ENCODE measurements at regions not wholly inside any gene's neighbourhood (a gene's known extent, or its start where the extent isn't known, plus 50 kb on each side); places are given as distances from the start of the nearest gene placed in this dataset.

DNA sequence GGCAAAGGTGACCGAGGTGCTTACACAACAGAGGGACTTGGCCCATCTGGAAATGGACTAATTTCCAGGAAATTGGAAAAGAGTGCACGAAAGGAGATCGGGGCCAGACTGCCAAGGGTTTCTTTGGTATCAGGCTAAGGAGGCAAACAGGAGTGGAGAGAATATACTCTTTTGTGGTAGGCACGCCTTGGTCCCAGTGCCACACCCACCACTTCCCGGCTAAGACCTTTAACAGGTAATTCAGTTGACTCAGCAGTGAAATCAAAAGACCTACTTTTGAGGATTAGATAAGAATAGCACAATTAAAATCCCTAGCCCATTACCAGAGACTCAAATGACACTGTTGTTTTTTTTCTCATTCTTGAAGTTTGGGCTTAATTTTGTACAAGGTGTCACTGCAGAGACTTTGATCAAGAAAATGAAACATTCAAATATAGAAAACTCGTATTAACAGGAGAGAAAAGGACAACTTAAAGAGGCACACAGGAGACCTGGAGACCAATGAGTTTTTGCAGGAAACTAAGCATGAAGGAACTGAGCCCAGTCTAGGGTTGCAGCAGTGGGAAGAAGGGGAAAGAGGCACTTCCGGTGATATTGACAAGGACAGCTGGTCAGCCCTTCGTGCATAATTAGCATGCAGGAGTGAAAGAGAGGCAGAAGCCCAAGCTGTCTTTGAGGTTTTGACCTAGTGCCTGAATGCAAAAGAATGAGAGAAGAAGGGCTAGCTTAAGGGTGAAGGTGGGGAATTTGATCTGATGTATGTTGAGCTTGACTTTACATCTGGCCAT is 265.5 kb upstream of the CCL2 start:
- no peak overlapping the region for H3K27ac Mint-ChIP-seq
- no peak for DNase-seq (ENCODE audit: low spot score in 2 of 2)
- H3K4me1 Mint-ChIP-seq = no peaks in the 10 kb centered on the region
- H3K27me3 Mint-ChIP-seq = peaks cover 7% of the 10 kb centered on the region
- no peak for ATAC-seq (ENCODE audit: low read depth)
- H3K9me3 Mint-ChIP-seq = peaks cover 3% of the 10 kb centered on the region
- H3K36me3 Mint-ChIP-seq = peaks cover 1% of the 10 kb centered on the region
- no peak overlapping the region for H3K4me3 Mint-ChIP-seq

- H3K27ac Mint-ChIP-seq = no peak overlapping the region
- no peaks in the 10 kb centered on the region for H3K4me1 Mint-ChIP-seq
- peaks cover 1% of the 10 kb centered on the region for H3K36me3 Mint-ChIP-seq
- DNase-seq (ENCODE audit: low spot score in 2 of 2) = no peak
- peaks cover 7% of the 10 kb centered on the region for H3K27me3 Mint-ChIP-seq
- H3K4me3 Mint-ChIP-seq = no peak overlapping the region
- no peak for ATAC-seq (ENCODE audit: low read depth)
- H3K9me3 Mint-ChIP-seq = peaks cover 6% of the 10 kb centered on the region
Measured at GRCh38 chr17:33990943-33991706, 264.0 kb upstream of the CCL2 start.

DNA sequence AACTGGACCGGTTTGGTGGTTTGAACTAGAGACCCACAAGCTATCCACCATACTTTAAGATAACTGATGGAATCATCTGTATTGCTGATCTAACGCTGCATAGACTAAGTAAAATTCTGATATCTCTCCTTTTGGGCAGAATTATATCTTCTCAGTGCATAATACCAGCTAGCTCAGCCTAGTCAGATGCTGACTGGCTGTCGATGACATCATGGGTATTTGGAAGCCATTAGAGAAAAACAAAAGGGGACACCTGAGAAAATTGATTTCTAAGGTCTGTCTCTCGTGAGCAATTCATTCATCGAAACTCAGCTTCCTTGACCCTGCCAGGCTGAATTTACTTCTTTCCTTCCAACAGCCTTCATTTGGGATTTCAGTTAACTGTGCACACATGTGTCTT is 263.0 kb upstream of the CCL2 start:
- Mint-ChIP-seq H3K36me3 (peaks cover 1% of the 10 kb centered on the region), H3K9me3 (peaks cover 7% of the 10 kb centered on the region), H3K4me3 (no peak overlapping the region), H3K27me3 (peaks cover 7% of the 10 kb centered on the region), H3K4me1 (no peaks in the 10 kb centered on the region), H3K27ac (no peak overlapping the region)
- DNase-seq (ENCODE audit: low spot score in 2 of 2) (no peak), ATAC-seq (ENCODE audit: low read depth) (no peak)

DNA sequence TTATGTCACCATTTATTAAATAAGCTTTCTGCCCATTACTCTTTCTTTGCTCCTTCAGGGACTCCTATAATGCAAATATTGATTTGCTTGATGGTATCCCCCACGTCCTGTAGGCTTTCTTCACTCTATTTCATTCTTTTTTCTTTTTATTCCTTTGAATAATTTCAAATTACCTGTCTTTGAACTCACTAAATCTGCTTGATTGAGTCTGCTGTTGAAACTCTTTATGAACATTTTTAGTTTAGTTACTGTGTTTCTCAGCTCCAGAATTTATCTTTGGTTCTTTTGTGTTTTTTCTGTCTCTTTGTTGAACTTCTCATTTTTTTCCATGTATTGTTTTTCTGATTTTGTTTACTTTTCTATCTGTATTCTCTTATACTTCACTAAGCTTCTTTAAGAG is 254.4 kb upstream of the CCL2 start:
- Mint-ChIP-seq H3K27ac (no peak overlapping the region), H3K9me3 (peaks cover 15% of the 10 kb centered on the region), H3K36me3 (peaks cover 2% of the 10 kb centered on the region), H3K27me3 (peaks cover 7% of the 10 kb centered on the region), H3K4me3 (no peak overlapping the region), H3K4me1 (no peaks in the 10 kb centered on the region)
- ATAC-seq (ENCODE audit: low read depth) (no peak), DNase-seq (ENCODE audit: low spot score in 2 of 2) (no peak)

- H3K36me3 Mint-ChIP-seq = peaks cover 2% of the 10 kb centered on the region
- no peak for ATAC-seq (ENCODE audit: low read depth)
- DNase-seq (ENCODE audit: low spot score in 2 of 2) = no peak
- H3K4me3 Mint-ChIP-seq = no peak overlapping the region
- no peak overlapping the region for H3K27ac Mint-ChIP-seq
- no peaks in the 10 kb centered on the region for H3K4me1 Mint-ChIP-seq
- H3K9me3 Mint-ChIP-seq = peaks cover 13% of the 10 kb centered on the region
- peaks cover 9% of the 10 kb centered on the region for H3K27me3 Mint-ChIP-seq
Measured at GRCh38 chr17:34001246-34001645, 253.8 kb upstream of the CCL2 start.

GRCh38 chr17:34006126-34006525 is 249.0 kb upstream of the CCL2 start:
- ATAC-seq (ENCODE audit: low read depth) = no peak

DNA sequence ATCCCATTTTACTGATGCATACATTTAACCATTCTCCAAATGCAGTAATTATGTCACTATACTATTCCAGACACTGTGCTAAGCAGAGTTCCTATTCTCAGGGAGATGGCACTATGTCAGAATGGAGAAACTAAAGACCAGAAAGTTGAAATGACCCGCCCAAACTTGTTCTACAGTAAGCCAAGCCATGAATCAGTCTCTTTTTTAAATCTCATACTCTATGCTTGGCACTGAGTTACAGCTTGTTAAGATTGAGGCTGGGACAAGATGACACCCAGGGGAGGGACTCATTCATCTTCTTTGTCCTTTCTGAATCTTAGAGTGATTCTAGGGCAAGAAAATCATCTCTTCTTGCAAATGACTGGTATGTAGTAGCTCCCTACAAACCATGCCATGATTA is 247.0 kb upstream of the CCL2 start:
- H3K27ac Mint-ChIP-seq = no peak overlapping the region
- no peaks in the 10 kb centered on the region for H3K4me1 Mint-ChIP-seq
- H3K4me3 Mint-ChIP-seq = no peak overlapping the region
- no peaks in the 10 kb centered on the region for H3K9me3 Mint-ChIP-seq
- no peak for DNase-seq (ENCODE audit: low spot score in 2 of 2)
- H3K27me3 Mint-ChIP-seq = peaks cover 12% of the 10 kb centered on the region
- no peaks in the 10 kb centered on the region for H3K36me3 Mint-ChIP-seq
- no peak for ATAC-seq (ENCODE audit: low read depth)

More at GRCh38 chr17:34006126-34006525, 249.0 kb upstream of the CCL2 start:
- Mint-ChIP-seq H3K36me3 (peaks cover 2% of the 10 kb centered on the region), H3K27me3 (peaks cover 9% of the 10 kb centered on the region), H3K4me3 (no peak overlapping the region), H3K27ac (no peak overlapping the region), H3K4me1 (no peaks in the 10 kb centered on the region), H3K9me3 (peaks cover 3% of the 10 kb centered on the region)
- no peak for DNase-seq (ENCODE audit: low spot score in 2 of 2)

DNA sequence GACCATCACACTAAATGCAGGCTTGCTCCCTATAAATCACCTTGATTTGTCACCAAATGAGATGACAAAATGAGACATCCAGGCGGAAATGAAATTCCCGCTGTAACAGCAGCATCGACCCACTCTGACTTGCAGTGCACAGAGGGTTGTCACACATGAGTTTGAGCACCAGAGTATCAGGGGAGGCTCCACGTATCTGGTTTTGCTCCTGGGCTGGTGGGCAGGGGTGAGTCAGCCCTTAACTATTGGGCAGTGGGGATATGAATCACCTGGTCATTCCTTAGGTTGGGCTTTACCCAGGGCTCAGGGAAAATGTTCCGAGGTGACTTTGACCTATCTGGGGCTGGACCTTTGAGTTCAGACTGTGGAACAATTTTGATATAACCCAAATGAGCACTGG is 245.2 kb upstream of the CCL2 start:
- DNase-seq (ENCODE audit: low spot score in 2 of 2) (no peak), ATAC-seq (ENCODE audit: low read depth) (no peak)
- peaks cover 10% of the 10 kb centered on the region for H3K27me3 Mint-ChIP-seq
- no peaks in the 10 kb centered on the region for H3K9me3 Mint-ChIP-seq
- no peaks in the 10 kb centered on the region for H3K36me3 Mint-ChIP-seq
- H3K27ac Mint-ChIP-seq = no peak overlapping the region
- no peaks in the 10 kb centered on the region for H3K4me1 Mint-ChIP-seq
- no peak overlapping the region for H3K4me3 Mint-ChIP-seq

DNA sequence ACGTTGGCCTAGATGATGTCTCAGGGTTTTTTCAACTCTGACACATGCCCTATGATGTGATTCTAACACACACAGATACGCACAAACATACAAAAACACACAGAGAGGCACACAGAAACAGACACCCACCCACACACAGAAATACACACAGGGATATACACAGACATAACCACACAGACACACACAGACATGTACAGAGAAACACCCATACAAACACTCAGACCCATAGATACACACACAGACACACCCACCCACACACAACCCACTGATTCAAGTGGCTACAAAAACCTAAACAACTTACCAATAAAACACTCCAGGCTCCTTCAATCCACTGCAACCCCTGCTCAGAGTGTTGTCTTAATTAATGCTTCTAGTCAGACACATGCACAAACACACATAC is 244.6 kb upstream of the CCL2 start:
- no peaks in the 10 kb centered on the region for H3K4me1 Mint-ChIP-seq
- DNase-seq (ENCODE audit: low spot score in 2 of 2) = no peak
- no peak overlapping the region for H3K4me3 Mint-ChIP-seq

DNA sequence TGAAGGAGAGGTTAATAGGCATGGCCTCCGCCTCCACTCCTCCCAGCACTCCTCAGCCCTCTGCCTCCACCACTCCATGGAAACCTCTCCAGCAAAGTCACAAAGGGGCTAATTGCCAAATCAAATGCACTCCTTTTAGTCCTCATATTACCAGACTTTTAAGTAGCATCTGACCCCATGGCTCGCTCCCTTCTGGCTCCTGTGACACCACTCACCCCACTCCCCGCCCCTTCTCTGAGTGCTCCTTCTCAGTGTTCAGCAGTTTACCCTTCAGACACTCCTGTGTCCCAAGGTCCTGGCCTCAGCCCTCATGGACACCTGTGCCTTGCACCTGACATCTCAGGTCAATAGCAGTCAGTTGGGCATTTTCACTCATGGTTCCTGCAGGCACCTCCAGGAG is 243.5 kb upstream of the CCL2 start:
- H3K27me3 Mint-ChIP-seq = peaks cover 5% of the 10 kb centered on the region
- no peak for ATAC-seq (ENCODE audit: low read depth)
- no peaks in the 10 kb centered on the region for H3K9me3 Mint-ChIP-seq

More for the DNA sequence above, 244.6 kb upstream of the CCL2 start:
- no peaks in the 10 kb centered on the region for H3K9me3 Mint-ChIP-seq
- H3K27me3 Mint-ChIP-seq = peaks cover 8% of the 10 kb centered on the region
- no peaks in the 10 kb centered on the region for H3K36me3 Mint-ChIP-seq
- H3K27ac Mint-ChIP-seq = no peak overlapping the region
- ATAC-seq (ENCODE audit: low read depth) = no peak

GRCh38 chr17:34012709-34013375 is 242.2 kb upstream of the CCL2 start:
- H3K36me3 Mint-ChIP-seq = no peaks in the 10 kb centered on the region
- no peak overlapping the region for H3K27ac Mint-ChIP-seq
- H3K27me3 Mint-ChIP-seq = peaks cover 3% of the 10 kb centered on the region
- no peak for ATAC-seq (ENCODE audit: low read depth)
- DNase-seq (ENCODE audit: low spot score in 2 of 2) = no peak
- no peaks in the 10 kb centered on the region for H3K9me3 Mint-ChIP-seq
- H3K4me3 Mint-ChIP-seq = no peak overlapping the region
- no peaks in the 10 kb centered on the region for H3K4me1 Mint-ChIP-seq

More for the DNA sequence above, 243.5 kb upstream of the CCL2 start:
- no peaks in the 10 kb centered on the region for H3K4me1 Mint-ChIP-seq
- H3K36me3 Mint-ChIP-seq = no peaks in the 10 kb centered on the region
- H3K4me3 Mint-ChIP-seq = no peak overlapping the region
- DNase-seq (ENCODE audit: low spot score in 2 of 2) = no peak
- H3K27ac Mint-ChIP-seq = no peak overlapping the region

DNA sequence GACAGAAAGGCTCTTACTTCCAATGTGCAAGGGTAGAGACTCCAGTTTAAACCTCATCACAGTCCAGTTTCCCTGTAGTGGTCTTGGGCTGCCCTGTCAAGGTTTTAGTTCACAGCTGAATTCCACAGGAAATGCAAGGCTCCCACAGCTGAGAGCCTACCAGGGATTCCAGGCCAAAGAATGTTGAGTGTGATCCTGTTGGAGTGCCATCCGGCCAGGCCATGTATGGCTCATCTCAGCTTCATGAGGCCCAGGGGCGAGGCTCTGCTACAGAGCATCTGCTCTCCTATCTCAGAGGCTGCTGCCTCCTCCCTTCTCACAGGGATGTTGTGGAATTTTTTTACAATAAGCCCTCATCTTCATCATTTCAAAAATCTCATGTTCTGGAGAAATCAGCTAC is 239.8 kb upstream of the CCL2 start:
- Mint-ChIP-seq H3K4me3 (no peak overlapping the region), H3K27me3 (peaks cover 3% of the 10 kb centered on the region), H3K4me1 (no peaks in the 10 kb centered on the region), H3K9me3 (no peaks in the 10 kb centered on the region), H3K36me3 (no peaks in the 10 kb centered on the region), H3K27ac (no peak overlapping the region)
- no peak for DNase-seq (ENCODE audit: low spot score in 2 of 2)
- no peak for ATAC-seq (ENCODE audit: low read depth)

DNA sequence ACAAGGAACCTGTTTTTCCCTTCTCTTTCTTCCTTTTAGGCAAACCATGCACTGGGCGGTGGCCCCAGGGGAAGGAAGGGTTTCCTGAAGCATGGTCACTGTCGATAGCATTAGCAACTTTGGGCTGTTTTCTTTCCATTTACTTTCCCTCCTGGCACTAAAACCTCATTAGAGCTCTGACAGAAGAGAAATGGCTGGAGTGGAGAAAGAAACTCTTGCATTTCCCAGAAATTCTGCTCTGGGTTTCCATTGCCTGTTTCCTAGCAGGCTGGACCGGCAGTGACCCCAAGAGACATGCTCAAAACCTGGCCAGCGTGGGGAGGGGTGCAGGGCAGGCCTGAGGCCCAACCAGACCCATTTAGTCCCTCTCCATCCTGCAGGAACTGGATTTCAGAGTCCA is 230.7 kb upstream of the CCL2 start:
- DNase-seq (ENCODE audit: low spot score in 2 of 2) = no peak
- no peaks in the 10 kb centered on the region for H3K9me3 Mint-ChIP-seq
- no peak for ATAC-seq (ENCODE audit: low read depth)
- no peak overlapping the region for H3K27ac Mint-ChIP-seq
- H3K4me1 Mint-ChIP-seq = no peaks in the 10 kb centered on the region
- peaks cover 18% of the 10 kb centered on the region for H3K27me3 Mint-ChIP-seq
- H3K4me3 Mint-ChIP-seq = no peak overlapping the region
- no peaks in the 10 kb centered on the region for H3K36me3 Mint-ChIP-seq

DNA sequence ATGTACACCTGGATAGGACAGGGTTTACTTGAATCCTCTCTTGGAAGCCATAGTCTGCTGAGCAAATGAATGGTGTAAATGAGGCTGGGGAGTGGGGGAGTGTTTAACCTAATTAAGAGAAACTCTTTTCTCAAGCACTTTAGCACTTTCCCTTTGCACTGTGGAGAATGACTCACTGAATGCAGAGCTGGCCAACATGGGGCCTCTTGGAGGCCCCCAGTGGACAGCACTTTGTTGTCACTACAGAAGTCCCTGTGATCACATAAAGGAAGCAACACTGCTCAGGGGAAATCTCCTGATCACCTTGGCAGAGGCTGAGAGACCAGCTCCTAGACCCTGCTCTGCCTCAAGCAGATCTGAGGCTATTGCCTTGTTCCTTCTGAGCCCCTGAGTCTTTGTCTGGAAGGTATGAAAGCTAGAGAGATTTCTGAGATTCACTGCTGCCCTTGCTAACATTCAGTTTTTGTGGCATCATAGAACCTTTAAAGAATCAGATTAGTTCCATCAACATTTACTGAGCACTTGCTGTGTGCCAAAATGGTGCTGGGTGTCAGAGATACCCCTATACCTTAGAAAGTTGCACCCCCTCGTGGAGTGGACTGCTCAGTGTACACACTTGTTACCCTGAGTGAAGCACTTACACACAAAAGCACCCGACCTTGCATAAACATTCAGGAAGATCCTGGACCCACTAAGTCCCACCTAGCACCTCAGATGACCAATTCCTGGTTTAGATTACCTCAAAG is 230.1 kb upstream of the CCL2 start:
- ATAC-seq (ENCODE audit: low read depth) = no peak
- no peaks in the 10 kb centered on the region for H3K9me3 Mint-ChIP-seq
- H3K4me1 Mint-ChIP-seq = no peaks in the 10 kb centered on the region
- H3K36me3 Mint-ChIP-seq = no peaks in the 10 kb centered on the region
- DNase-seq (ENCODE audit: low spot score in 2 of 2) = no peak
- H3K27me3 Mint-ChIP-seq = peaks cover 20% of the 10 kb centered on the region
- no peak overlapping the region for H3K4me3 Mint-ChIP-seq
- no peak overlapping the region for H3K27ac Mint-ChIP-seq

All from memory B cell (primary cell).